Endothelial cell (in vitro differentiated cells): ENCODE measurements at regions not wholly inside any gene's neighbourhood (a gene's known extent, or its start where the extent isn't known, plus 50 kb on each side); places are given as distances from the start of the nearest gene placed in this dataset.

Source experiments
- DNase-seq: peaks from one replicate; pipeline ENCODE4 v3.0.0; 2021; ENCODE audit warnings: low spot score
- H3K27ac Mint-ChIP-seq: one replicate; pipeline ENCODE4 v1.8.0; 2021; ENCODE audit warnings: mixed read lengths, inconsistent platforms; ENCODE audit not compliant: unreplicated experiment
- H3K27me3 Mint-ChIP-seq: one replicate; pipeline ENCODE4 v1.8.0; 2021; ENCODE audit warnings: mild to moderate bottlenecking, moderate library complexity, mixed read lengths, inconsistent platforms; ENCODE audit not compliant: unreplicated experiment
- H3K36me3 Mint-ChIP-seq: one replicate; pipeline ENCODE4 v1.8.0; 2021; ENCODE audit warnings: mild to moderate bottlenecking, low read depth, mixed read lengths, inconsistent platforms; ENCODE audit not compliant: unreplicated experiment
- H3K4me1 Mint-ChIP-seq: one replicate; pipeline ENCODE4 v1.8.0; 2021; ENCODE audit warnings: mild to moderate bottlenecking, mixed read lengths, inconsistent platforms; ENCODE audit not compliant: unreplicated experiment
- H3K4me3 Mint-ChIP-seq: one replicate; pipeline ENCODE4 v1.8.0; 2021; ENCODE audit warnings: mild to moderate bottlenecking, mixed read lengths, inconsistent platforms; ENCODE audit not compliant: unreplicated experiment
- H3K9me3 Mint-ChIP-seq: one replicate; pipeline ENCODE4 v1.8.0; 2021; ENCODE audit warnings: mixed read lengths, inconsistent platforms; ENCODE audit not compliant: unreplicated experiment
- TF ChIP-seq, protein P1 (sequence below): fragments of 200-600 bp; sonication (generic); IDR thresholded peaks from one replicate; pipeline ENCODE4 v1.5.0; 2021; ENCODE audit warnings: antibody characterized with exemption; ENCODE audit not compliant: unreplicated experiment

DNA sequence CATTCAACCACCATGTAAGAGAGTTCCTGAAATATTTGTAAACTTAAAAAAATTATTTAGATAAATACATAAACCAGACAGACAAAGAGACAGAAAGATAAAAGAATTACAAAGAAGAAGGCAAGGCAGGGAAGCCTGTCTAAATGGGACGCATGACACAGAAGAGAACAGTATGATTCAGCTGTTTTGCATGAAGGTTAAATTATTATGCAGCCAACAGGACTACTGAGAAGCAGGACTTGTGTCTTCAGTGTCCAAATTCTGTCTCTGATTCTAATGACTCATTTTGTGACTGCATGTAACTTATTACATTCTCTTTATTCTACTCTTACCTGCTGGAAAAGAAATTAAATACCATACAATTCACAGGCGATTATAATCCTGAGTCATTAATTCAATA is 340.4 kb upstream of the KCNMB2 start:
- peaks cover 6% of the 10 kb centered on the region for H3K4me1 Mint-ChIP-seq
- no peak overlapping the region for H3K4me3 Mint-ChIP-seq
- H3K36me3 Mint-ChIP-seq: no peaks in the 10 kb centered on the region
- no peaks in the 10 kb centered on the region for H3K27me3 Mint-ChIP-seq
- H3K9me3 Mint-ChIP-seq: no peaks in the 10 kb centered on the region
- TF ChIP-seq, protein P1, sequence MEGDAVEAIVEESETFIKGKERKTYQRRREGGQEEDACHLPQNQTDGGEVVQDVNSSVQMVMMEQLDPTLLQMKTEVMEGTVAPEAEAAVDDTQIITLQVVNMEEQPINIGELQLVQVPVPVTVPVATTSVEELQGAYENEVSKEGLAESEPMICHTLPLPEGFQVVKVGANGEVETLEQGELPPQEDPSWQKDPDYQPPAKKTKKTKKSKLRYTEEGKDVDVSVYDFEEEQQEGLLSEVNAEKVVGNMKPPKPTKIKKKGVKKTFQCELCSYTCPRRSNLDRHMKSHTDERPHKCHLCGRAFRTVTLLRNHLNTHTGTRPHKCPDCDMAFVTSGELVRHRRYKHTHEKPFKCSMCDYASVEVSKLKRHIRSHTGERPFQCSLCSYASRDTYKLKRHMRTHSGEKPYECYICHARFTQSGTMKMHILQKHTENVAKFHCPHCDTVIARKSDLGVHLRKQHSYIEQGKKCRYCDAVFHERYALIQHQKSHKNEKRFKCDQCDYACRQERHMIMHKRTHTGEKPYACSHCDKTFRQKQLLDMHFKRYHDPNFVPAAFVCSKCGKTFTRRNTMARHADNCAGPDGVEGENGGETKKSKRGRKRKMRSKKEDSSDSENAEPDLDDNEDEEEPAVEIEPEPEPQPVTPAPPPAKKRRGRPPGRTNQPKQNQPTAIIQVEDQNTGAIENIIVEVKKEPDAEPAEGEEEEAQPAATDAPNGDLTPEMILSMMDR: no peak
- no peak for DNase-seq
- H3K27ac Mint-ChIP-seq: no peak overlapping the region

GRCh38 chr3:178198329-178198728 is 337.9 kb upstream of the KCNMB2 start:
- H3K36me3 Mint-ChIP-seq: no peaks in the 10 kb centered on the region

DNA sequence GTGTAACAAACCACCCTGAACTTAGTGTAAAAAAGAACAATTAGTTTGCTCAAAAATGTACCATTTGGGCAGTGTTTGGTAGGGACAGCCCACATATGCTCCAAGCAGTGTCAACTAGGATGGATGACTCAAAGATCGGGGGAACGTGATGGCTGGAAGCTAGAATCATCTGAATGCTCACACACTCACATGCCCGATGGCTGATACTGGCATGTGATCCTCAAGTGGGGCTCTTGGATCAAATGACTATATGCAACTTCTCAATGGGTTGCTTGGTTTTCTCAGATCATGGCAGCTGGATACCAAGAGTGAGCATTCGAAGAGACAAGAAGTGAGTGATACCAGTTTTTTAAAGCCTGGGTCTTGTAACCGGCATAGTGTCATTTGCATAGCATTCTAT is 335.9 kb upstream of the KCNMB2 start:
- Mint-ChIP-seq H3K4me1 (peaks cover 10% of the 10 kb centered on the region), H3K36me3 (no peaks in the 10 kb centered on the region), H3K9me3 (no peaks in the 10 kb centered on the region), H3K27ac (no peak overlapping the region), H3K4me3 (no peak overlapping the region), H3K27me3 (no peaks in the 10 kb centered on the region)
- DNase-seq: no peak
- TF ChIP-seq, protein P1: no peak

More at GRCh38 chr3:178198329-178198728, 337.9 kb upstream of the KCNMB2 start:
- H3K4me3 Mint-ChIP-seq: no peak overlapping the region
- no peaks in the 10 kb centered on the region for H3K27me3 Mint-ChIP-seq
- H3K9me3 Mint-ChIP-seq: no peaks in the 10 kb centered on the region
- H3K4me1 Mint-ChIP-seq: peaks cover 13% of the 10 kb centered on the region
- TF ChIP-seq, protein P1: no peak
- no peak overlapping the region for H3K27ac Mint-ChIP-seq
- DNase-seq: no peak

GRCh38 chr3:178201714-178202113 is 334.5 kb upstream of the KCNMB2 start:
- H3K4me1 Mint-ChIP-seq: peaks cover 10% of the 10 kb centered on the region
- no peak overlapping the region for H3K27ac Mint-ChIP-seq
- H3K9me3 Mint-ChIP-seq: no peaks in the 10 kb centered on the region
- no peak overlapping the region for H3K4me3 Mint-ChIP-seq
- DNase-seq: no peak
- TF ChIP-seq, protein P1: no peak
- H3K27me3 Mint-ChIP-seq: no peaks in the 10 kb centered on the region
- no peaks in the 10 kb centered on the region for H3K36me3 Mint-ChIP-seq

DNA sequence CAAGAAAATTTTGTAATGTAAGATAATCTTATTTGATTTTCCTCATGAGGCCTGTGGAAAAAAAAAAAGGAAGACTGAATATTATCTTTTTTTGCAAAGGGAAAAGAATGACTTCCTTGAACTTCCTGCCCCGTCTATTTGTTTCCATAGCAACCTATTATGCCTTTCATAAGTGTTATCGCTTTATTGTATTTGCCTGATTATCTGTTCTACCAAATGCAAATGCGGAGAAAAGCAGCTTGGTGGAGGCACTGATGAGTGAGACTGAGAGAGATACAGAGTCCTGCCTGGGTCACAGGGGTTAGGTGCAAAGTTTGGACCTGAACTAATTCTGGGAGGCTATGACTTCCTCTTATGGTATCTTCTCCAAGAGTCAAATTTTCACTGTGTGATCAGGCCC is 334.0 kb upstream of the KCNMB2 start:
- H3K9me3 Mint-ChIP-seq: no peaks in the 10 kb centered on the region
- peak overlapping the region; percentile 67 for H3K27ac Mint-ChIP-seq
- H3K27me3 Mint-ChIP-seq: no peaks in the 10 kb centered on the region
- DNase-seq: no peak
- peaks cover 10% of the 10 kb centered on the region for H3K4me1 Mint-ChIP-seq
- H3K4me3 Mint-ChIP-seq: no peak overlapping the region
- H3K36me3 Mint-ChIP-seq: no peaks in the 10 kb centered on the region
- TF ChIP-seq, protein P1: no peak
